ENCODE measurements at regions not wholly inside any gene's neighbourhood (a gene's known extent, or its start where the extent isn't known, plus 50 kb on each side); places are given as distances from the start of the nearest gene placed in this dataset.

DNA sequence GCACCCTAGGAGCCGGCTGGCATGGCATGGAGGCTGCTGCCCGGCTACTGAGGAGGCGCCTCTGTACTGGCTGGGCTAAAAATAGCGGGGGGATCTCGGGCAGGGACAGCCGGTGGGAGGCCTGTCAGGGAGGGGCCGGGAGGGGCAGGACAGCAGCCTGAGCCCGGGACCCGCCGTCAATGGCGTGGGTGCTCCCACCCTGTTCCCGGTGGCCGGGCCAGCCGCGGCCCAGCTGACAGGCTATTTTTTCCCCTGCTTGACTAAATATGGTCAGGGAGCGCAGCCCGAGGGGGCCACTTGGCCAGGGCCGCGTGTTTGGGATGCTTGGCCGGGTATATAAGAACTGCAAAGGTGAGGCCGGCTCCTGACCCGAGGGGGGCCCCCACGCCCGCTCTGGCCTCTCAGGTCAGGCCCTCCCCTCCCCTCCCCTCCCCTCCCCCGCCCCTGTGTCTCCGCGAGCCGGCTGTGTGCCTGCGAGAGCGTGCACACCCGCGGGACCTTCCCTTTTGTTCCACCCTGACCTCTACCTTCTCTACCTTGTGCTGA, 74.4 kb upstream of the GATA5 start:
- Histone ChIP-seq H3K9ac (ENCODE audit: low read depth, low read length) (no peak overlapping the region), H4K8ac (ENCODE audit: low read depth in 2 of 2, low read length in 2 of 2) (no peak overlapping the region), H3K79me1 (ENCODE audit: low read depth in 1 of 2, low read length in 2 of 2) (no peaks in the 10 kb centered on the region), H3K27me3 (ENCODE audit: control insufficient read depth, insufficient read depth, low read length) (peaks cover 69% of the 10 kb centered on the region), H3K56ac (ENCODE audit: extremely low read depth, insufficient read depth, low read length) (no peak overlapping the region), H3K36me3 (ENCODE audit: control insufficient read depth, insufficient read depth, low read length) (no peaks in the 10 kb centered on the region), H4K20me1 (ENCODE audit: insufficient read depth, low read length) (no peaks in the 10 kb centered on the region), H2BK5ac (ENCODE audit: low read depth, low read length, poor library complexity, severe bottlenecking) (no peak overlapping the region), H3K9me3 (ENCODE audit: control insufficient read depth, insufficient read depth, low read length) (no peaks in the 10 kb centered on the region), H3K23ac (ENCODE audit: low read depth, low read length) (no peak overlapping the region), H3K14ac (replicated peaks; ENCODE audit: low read depth, low read length) (no peak overlapping the region), H4K91ac (ENCODE audit: insufficient read depth, low read depth, low read length) (no peak overlapping the region), H2BK15ac (ENCODE audit: low read depth, low read length) (no peak overlapping the region), H2BK20ac (ENCODE audit: low read depth, low read length) (no peak overlapping the region), H3K4me3 (ENCODE audit: insufficient read depth, low read depth, low read length) (no peak overlapping the region), H3K27ac (ENCODE audit: insufficient read depth, low read length) (no peak overlapping the region), H4K5ac (ENCODE audit: low read depth, low read length) (no peak overlapping the region), H3K9me1 (ENCODE audit: insufficient read depth, low read length) (no peaks in the 10 kb centered on the region), H3K4ac (ENCODE audit: low read depth, low read length) (no peak overlapping the region), H3K4me1 (ENCODE audit: control insufficient read depth, insufficient read depth, low read length) (no peaks in the 10 kb centered on the region), H2AK9ac (replicated peaks; ENCODE audit: low read depth, low read length, poor library complexity) (no peak overlapping the region), H3K4me2 (ENCODE audit: low read depth, low read length) (no peak overlapping the region), H2AFZ (replicated peaks; ENCODE audit: low read length, poor library complexity) (no peak overlapping the region), H3K18ac (ENCODE audit: low read depth, low read length) (no peak overlapping the region), H2AK5ac (ENCODE audit: low read depth, low read length) (no peak overlapping the region), H2BK120ac (ENCODE audit: low read depth, low read length) (no peak overlapping the region)
- POLR2A ChIA-PET (ENCODE audit: unreplicated experiment) = no interaction called here
- 13% methylated on average over 8 of the region's 32 CpGs; no CpG with 5 or more reads in 1 of the 2 experiments for WGBS, 2 experiments (ENCODE audit: extremely low coverage in 2 of 2, insufficient read length in 1 of 2)
- ATAC-seq (ENCODE audit: low read depth) = no peak
- DNase-seq = no peak
- CTCF ChIA-PET = no interaction called here
- dilution Hi-C loops (cut with HindIII; ENCODE audit: low sequenced_read_pairs, unreplicated experiment) = no loop called here
- intact Hi-C loops (cut with micrococcal nuclease) = no loop called here
- no TSS peak for BruUV-seq (replicated peaks)
- TF ChIP-seq BHLHE40 (IDR thresholded peaks at IDR 0.05; ENCODE audit: low read depth, low read length) (no peak), RCOR1 (IDR thresholded peaks at IDR 0.05; ENCODE audit: insufficient replicate concordance, low read length) (no peak), MAZ (IDR thresholded peaks at IDR 0.05; ENCODE audit: borderline replicate concordance, low read depth, low read length) (no peak), NFE2L2 (IDR thresholded peaks at IDR 0.05; ENCODE audit: low read depth, low read length) (no peak), CHD1 (IDR thresholded peaks at IDR 0.05; ENCODE audit: low read depth, low read length) (no peak), MAFK (IDR thresholded peaks at IDR 0.05; ENCODE audit: low read depth, low read length) (no peak), CEBPB (IDR thresholded peaks at IDR 0.05; ENCODE audit: low read depth, low read length) (no peak), RFX5 (IDR thresholded peaks at IDR 0.05; ENCODE audit: low read depth, low read length) (no peak), MXI1 (IDR thresholded peaks at IDR 0.05; ENCODE audit: borderline replicate concordance, low read depth, low read length) (no peak), FOS (IDR thresholded peaks at IDR 0.05; ENCODE audit: low read depth, low read length) (no peak), SMC3 (IDR thresholded peaks at IDR 0.05; ENCODE audit: low read depth, low read length) (no peak), POLR2A (IDR thresholded peaks at IDR 0.05; ENCODE audit: low read depth, low read length) (no peak)
- TF ChIP-seq, protein P1, sequence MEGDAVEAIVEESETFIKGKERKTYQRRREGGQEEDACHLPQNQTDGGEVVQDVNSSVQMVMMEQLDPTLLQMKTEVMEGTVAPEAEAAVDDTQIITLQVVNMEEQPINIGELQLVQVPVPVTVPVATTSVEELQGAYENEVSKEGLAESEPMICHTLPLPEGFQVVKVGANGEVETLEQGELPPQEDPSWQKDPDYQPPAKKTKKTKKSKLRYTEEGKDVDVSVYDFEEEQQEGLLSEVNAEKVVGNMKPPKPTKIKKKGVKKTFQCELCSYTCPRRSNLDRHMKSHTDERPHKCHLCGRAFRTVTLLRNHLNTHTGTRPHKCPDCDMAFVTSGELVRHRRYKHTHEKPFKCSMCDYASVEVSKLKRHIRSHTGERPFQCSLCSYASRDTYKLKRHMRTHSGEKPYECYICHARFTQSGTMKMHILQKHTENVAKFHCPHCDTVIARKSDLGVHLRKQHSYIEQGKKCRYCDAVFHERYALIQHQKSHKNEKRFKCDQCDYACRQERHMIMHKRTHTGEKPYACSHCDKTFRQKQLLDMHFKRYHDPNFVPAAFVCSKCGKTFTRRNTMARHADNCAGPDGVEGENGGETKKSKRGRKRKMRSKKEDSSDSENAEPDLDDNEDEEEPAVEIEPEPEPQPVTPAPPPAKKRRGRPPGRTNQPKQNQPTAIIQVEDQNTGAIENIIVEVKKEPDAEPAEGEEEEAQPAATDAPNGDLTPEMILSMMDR (conservative IDR thresholded peaks at IDR 0.05; ENCODE audit: low read depth, low read length) = no peak
- TF ChIP-seq, protein P2, sequence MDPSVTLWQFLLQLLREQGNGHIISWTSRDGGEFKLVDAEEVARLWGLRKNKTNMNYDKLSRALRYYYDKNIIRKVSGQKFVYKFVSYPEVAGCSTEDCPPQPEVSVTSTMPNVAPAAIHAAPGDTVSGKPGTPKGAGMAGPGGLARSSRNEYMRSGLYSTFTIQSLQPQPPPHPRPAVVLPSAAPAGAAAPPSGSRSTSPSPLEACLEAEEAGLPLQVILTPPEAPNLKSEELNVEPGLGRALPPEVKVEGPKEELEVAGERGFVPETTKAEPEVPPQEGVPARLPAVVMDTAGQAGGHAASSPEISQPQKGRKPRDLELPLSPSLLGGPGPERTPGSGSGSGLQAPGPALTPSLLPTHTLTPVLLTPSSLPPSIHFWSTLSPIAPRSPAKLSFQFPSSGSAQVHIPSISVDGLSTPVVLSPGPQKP (IDR thresholded peaks at IDR 0.05; ENCODE audit: borderline replicate concordance, low read depth, low read length) = no peak
- TF ChIP-seq, protein P3, sequence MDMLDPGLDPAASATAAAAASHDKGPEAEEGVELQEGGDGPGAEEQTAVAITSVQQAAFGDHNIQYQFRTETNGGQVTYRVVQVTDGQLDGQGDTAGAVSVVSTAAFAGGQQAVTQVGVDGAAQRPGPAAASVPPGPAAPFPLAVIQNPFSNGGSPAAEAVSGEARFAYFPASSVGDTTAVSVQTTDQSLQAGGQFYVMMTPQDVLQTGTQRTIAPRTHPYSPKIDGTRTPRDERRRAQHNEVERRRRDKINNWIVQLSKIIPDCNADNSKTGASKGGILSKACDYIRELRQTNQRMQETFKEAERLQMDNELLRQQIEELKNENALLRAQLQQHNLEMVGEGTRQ (IDR thresholded peaks at IDR 0.05; ENCODE audit: low read depth, low read length) = no peak
- in situ Hi-C loops (cut with MboI; ENCODE audit: low sequenced_read_pairs) = no loop called here

All from IMR-90 (cell line).